ENCODE measurements at regions not wholly inside any gene's neighbourhood (a gene's known extent, or its start where the extent isn't known, plus 50 kb on each side); places are given as distances from the start of the nearest gene placed in this dataset.
"Not testable (repeated sequence)": the region's sequence is repeated elsewhere in the genome, so short reads cannot be mapped to it uniquely, and the experiment has no call there.

DNA sequence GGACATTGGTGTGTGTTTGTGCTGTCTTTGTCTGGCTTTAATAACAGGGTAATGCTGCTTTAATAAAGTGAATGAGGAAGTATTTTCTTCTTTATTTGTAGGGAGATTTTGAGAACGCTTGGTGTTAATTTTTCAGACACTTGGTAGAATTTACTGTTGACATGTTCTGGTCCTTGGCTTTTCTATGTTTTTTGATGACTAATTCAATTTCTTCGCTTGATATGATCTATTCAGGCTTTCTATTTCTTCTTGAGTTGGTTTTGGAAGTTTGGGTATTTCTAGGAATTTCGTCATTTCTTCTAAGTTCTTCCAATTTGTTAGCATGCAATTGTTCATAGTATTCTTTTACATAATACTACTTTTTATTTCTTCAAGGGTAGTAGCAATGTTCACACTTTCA, 167.8 kb downstream of the TTC6 start:
- no peak overlapping the region for H3K27ac ChIP-seq
- H3K9me3 ChIP-seq = no peaks in the 10 kb centered on the region
- H3K27me3 ChIP-seq = no peaks in the 10 kb centered on the region
- H3K36me3 ChIP-seq = no peaks in the 10 kb centered on the region
- no peak overlapping the region for H3K4me3 ChIP-seq (ENCODE audit: low read depth in 1 of 2, low read length in 1 of 2)
- TF ChIP-seq, protein P1, sequence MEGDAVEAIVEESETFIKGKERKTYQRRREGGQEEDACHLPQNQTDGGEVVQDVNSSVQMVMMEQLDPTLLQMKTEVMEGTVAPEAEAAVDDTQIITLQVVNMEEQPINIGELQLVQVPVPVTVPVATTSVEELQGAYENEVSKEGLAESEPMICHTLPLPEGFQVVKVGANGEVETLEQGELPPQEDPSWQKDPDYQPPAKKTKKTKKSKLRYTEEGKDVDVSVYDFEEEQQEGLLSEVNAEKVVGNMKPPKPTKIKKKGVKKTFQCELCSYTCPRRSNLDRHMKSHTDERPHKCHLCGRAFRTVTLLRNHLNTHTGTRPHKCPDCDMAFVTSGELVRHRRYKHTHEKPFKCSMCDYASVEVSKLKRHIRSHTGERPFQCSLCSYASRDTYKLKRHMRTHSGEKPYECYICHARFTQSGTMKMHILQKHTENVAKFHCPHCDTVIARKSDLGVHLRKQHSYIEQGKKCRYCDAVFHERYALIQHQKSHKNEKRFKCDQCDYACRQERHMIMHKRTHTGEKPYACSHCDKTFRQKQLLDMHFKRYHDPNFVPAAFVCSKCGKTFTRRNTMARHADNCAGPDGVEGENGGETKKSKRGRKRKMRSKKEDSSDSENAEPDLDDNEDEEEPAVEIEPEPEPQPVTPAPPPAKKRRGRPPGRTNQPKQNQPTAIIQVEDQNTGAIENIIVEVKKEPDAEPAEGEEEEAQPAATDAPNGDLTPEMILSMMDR (IDR thresholded peaks at IDR 0.05) = no peak
- no peaks in the 10 kb centered on the region for H3K4me1 ChIP-seq (ENCODE audit: control insufficient read depth in 1 of 2, insufficient read depth in 1 of 2, low read depth in 1 of 2, low read length in 1 of 2)

DNA sequence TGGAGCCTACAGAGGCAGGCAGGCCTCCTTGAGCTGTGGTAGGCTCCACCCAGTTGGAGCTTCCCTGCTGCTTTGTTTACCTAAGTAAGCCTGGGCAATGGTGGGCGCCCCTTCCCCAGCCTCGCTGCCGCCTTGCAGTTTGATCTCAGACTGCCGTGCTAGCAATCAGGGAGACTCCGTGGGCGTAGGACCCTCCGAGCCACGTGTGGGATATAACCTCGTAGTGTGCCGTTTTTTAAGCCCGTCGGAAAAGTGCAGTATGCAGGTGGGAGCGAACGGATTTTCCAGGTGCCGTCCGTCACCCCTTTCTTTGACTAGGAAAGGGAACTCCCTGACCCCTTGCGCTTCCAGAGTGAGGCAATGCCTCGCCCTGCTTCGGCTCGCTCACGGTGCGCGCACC, 176.9 kb downstream of the TTC6 start:
- H3K9me3 ChIP-seq; H3K27me3 ChIP-seq; H3K27ac ChIP-seq; H3K4me3 ChIP-seq (ENCODE audit: low read depth in 1 of 2, low read length in 1 of 2); H3K4me1 ChIP-seq (ENCODE audit: control insufficient read depth in 1 of 2, insufficient read depth in 1 of 2, low read depth in 1 of 2, low read length in 1 of 2); H3K36me3 ChIP-seq: not testable (repeated sequence)

DNA sequence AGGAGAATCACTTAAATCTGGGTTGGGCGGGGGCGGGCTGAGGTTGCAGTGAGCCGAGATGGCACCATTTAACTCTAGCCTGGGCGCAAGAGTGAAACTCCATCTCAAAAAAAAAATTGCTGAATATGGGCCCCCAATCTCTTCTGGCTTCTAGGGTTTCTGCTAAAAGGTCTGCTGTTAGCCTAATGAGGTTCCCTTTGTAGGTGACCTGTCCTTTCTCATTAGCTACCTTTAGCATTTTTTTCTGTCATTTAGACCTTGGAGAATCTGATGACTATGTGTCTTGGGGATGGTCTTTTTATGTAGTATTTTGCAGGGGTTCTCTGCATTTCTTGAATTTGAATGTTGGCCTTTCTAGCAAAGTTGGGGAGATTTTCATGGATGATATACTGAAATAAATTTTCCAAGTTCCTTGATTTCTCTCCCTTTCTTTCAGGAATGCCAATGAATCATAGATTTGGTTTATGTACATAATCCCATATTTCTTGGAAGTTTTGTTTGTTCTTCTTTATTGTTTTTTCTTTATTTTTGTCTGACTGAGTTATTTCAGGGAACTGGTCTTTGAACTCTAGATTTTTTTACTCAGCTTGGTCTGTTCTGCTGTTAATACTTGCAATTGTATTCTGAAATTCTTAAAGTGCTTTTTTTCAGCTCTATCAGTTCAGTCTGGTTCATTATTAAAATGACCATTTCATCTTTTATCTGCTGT, 181.5 kb downstream of the TTC6 start:
- TF ChIP-seq, protein P1 (IDR thresholded peaks at IDR 0.05) = no peak
- no peaks in the 10 kb centered on the region for H3K27me3 ChIP-seq
- H3K27ac ChIP-seq = no peak overlapping the region
- no peak overlapping the region for H3K4me3 ChIP-seq (ENCODE audit: low read depth in 1 of 2, low read length in 1 of 2)
- no peaks in the 10 kb centered on the region for H3K36me3 ChIP-seq
- no peaks in the 10 kb centered on the region for H3K9me3 ChIP-seq
- H3K4me1 ChIP-seq (ENCODE audit: control insufficient read depth in 1 of 2, insufficient read depth in 1 of 2, low read depth in 1 of 2, low read length in 1 of 2) = no peaks in the 10 kb centered on the region

DNA sequence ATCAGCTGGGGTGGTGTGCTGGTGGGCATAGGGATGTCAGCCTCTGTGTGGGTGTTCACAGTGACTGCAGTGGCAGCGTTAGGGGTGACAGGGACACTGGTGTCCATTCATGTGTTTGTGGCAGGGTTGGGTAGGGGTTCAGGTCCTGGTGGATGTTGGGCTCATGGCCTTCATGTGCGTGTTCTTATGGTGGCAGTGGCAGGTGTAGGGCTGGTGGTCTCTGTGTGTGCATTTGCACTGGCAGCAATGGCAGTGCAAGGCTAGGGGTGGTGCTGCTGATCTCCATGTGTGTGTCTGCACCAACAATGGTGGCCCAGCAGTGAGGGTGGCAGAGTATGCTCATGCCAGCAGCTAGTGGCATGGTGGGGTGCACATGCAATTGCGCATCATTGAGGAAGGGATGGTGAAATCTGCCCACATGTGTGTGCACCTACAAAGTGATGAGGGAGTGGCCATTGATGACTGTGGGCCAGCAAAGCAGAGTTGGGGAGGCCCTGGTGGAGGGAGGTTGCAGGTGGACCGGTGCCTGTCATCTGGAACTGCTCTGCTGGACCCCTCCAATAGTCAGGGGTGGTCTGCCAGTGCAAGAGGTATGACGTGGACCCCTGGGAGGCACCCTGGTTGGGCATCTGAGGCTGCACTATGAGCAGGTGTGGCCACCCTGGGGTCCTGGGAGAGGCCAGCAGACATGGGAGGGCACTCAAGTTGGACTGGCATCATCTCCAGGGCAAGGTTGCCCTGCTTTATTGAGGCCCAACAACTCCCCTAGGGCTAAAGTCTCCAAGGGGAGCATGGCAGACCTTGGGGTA, 182.9 kb downstream of the TTC6 start:
- H3K9me3 ChIP-seq = no peaks in the 10 kb centered on the region
- no peak overlapping the region for H3K27ac ChIP-seq
- no peaks in the 10 kb centered on the region for H3K36me3 ChIP-seq
- no peaks in the 10 kb centered on the region for H3K4me1 ChIP-seq (ENCODE audit: control insufficient read depth in 1 of 2, insufficient read depth in 1 of 2, low read depth in 1 of 2, low read length in 1 of 2)
- TF ChIP-seq, protein P1 (IDR thresholded peaks at IDR 0.05) = no peak
- H3K27me3 ChIP-seq = no peaks in the 10 kb centered on the region
- H3K4me3 ChIP-seq (ENCODE audit: low read depth in 1 of 2, low read length in 1 of 2) = no peak overlapping the region

DNA sequence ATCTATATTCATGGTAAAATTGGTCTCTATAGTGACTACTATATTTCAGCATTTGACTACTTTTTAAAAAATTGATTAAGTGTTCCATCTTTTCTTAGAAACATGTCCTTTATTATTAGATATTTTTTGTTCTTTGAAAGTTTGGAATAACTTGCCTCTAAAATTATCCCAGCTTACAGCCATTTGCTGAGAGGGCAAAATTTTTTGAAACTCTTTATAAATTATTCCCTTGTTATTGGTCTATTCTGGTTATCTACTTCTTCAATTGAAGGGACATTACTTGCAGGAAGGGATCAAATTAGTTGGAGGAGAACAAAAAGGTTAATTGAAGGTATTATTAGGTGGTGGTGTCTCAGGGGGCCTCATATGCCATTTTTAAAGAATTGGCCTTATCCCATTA, 184.1 kb downstream of the TTC6 start:
- no peaks in the 10 kb centered on the region for H3K36me3 ChIP-seq

DNA sequence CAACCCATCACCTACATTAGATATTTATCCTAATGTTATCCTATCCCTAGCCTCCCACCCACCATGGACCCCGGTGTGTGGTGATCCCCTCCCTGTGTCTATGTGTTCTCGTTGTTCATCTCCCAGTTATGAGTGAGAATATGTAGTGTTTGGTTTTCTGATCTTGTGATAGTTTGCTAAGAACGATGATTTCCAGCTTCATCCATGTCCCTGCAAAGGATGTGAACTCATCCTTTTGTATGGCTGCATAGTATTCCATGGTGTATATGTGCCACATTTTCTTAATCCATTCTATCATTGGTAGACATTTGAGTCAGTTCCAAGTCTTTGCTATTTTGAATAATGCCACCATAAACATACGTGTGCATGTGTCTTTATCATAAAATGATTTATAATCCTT, 185.3 kb downstream of the TTC6 start:
- not testable (repeated sequence) for H3K9me3 ChIP-seq; H3K36me3 ChIP-seq; H3K4me1 ChIP-seq (ENCODE audit: control insufficient read depth in 1 of 2, insufficient read depth in 1 of 2, low read depth in 1 of 2, low read length in 1 of 2); H3K27ac ChIP-seq; H3K4me3 ChIP-seq (ENCODE audit: low read depth in 1 of 2, low read length in 1 of 2); H3K27me3 ChIP-seq

More for the DNA sequence above, 184.1 kb downstream of the TTC6 start:
- TF ChIP-seq, protein P1 (IDR thresholded peaks at IDR 0.05) = no peak
- Histone ChIP-seq H3K27me3 (no peaks in the 10 kb centered on the region), H3K4me1 (ENCODE audit: control insufficient read depth in 1 of 2, insufficient read depth in 1 of 2, low read depth in 1 of 2, low read length in 1 of 2) (no peaks in the 10 kb centered on the region), H3K27ac (no peak overlapping the region), H3K4me3 (ENCODE audit: low read depth in 1 of 2, low read length in 1 of 2) (no peak overlapping the region), H3K9me3 (no peaks in the 10 kb centered on the region)

DNA sequence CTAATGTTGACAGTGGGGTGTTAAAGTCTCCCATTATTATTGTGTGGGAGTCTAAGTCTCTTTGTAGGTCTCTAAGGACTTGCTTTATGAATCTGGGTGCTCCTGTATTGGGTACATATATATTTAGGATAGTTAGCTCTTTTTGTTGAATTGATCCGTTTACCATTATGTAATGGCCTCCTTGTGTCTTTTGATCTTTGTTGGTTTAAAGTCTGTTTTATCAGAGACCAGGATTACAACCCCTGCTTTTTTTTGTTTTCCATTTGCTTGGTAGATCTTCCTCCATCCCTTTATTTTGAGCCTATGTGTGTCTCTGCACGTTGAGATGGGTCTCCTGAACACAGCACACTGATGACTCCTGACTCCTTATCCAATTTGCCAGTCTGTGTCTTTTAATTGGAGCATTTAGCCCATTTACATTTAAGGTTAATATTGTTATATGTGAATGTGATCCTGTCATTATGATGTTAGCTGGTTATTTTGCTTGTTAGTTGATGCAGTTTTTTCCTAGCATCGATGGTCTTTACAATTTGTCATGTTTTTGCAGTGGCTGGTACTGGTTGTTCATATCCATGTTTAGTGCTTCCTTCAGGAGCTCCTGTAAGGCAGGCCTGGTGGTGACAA, 188.9 kb downstream of the TTC6 start:
- not testable (repeated sequence) for H3K27ac ChIP-seq; H3K4me1 ChIP-seq (ENCODE audit: control insufficient read depth in 1 of 2, insufficient read depth in 1 of 2, low read depth in 1 of 2, low read length in 1 of 2); H3K36me3 ChIP-seq; H3K27me3 ChIP-seq; H3K4me3 ChIP-seq (ENCODE audit: low read depth in 1 of 2, low read length in 1 of 2); H3K9me3 ChIP-seq

DNA sequence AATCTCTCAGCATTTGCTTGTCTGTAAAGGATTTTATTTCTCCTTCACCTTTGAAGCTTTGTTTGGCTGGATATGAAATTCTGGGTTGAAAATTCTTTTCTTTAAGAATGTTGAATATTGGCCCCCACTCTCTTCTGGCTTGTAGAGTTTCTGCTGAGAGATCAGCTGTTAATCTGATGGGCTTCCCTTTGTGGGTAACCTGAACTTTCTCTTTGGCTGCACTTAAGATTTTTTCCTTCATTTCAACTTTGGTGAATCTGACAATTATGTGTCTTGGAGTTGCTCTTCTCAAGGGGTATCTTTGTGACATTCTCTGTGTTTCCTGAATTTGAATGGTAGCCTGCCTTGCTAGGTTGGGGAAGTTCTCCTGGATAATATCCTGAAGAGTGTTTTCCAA, 189.4 kb downstream of the TTC6 start:
- not testable (repeated sequence) for H3K27ac ChIP-seq; H3K4me1 ChIP-seq (ENCODE audit: control insufficient read depth in 1 of 2, insufficient read depth in 1 of 2, low read depth in 1 of 2, low read length in 1 of 2); H3K36me3 ChIP-seq; H3K4me3 ChIP-seq (ENCODE audit: low read depth in 1 of 2, low read length in 1 of 2); H3K9me3 ChIP-seq; H3K27me3 ChIP-seq

DNA sequence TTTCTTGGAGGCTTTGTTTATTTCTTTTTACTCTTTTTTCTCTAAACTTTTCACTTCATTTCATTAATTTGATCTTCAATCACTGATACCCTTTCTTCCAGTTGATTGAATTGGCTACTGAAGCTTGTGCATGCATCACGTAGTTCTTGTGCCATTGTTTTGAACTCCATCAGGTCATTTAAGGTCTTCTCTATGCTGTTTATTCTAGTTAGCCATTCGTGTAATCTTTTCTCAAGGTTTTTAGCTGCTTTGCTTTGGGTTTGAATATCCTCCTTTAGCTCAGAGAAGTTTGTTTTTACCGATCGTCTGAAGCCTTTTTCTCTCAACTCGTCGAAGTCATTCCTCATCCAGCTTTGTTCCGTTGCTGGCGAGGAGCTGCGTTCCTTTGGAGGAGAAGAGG, 189.9 kb downstream of the TTC6 start:
- not testable (repeated sequence) for H3K4me3 ChIP-seq (ENCODE audit: low read depth in 1 of 2, low read length in 1 of 2); H3K27me3 ChIP-seq; H3K4me1 ChIP-seq (ENCODE audit: control insufficient read depth in 1 of 2, insufficient read depth in 1 of 2, low read depth in 1 of 2, low read length in 1 of 2); H3K9me3 ChIP-seq; H3K27ac ChIP-seq; H3K36me3 ChIP-seq
